ENCODE measurements at regions not wholly inside any gene's neighbourhood (a gene's known extent, or its start where the extent isn't known, plus 50 kb on each side); places are given as distances from the start of the nearest gene placed in this dataset.

GRCh38 chr20:22801528-22801927, 217.2 kb upstream of the FOXA2 start:
- TF ChIP-seq ELF4 (IDR thresholded peaks at IDR 0.05) (no peak), HDGF (IDR thresholded peaks at IDR 0.05; ENCODE audit: borderline replicate concordance) (no peak), PKNOX1 (IDR thresholded peaks at IDR 0.05) (no peak), ZNF384 (IDR thresholded peaks at IDR 0.05) (no peak), FOXK2 (IDR thresholded peaks at IDR 0.05) (no peak), BHLHE40 (IDR thresholded peaks at IDR 0.05; ENCODE audit: borderline replicate concordance) (no peak), SUZ12 (IDR thresholded peaks at IDR 0.05) (no peak), NFRKB (IDR thresholded peaks at IDR 0.05) (no peak), SP1 (IDR thresholded peaks at IDR 0.05) (no peak), FOXA1 (IDR thresholded peaks at IDR 0.05) (no peak), ARNT (IDR thresholded peaks at IDR 0.05) (no peak), TARDBP (IDR thresholded peaks at IDR 0.05) (no peak), LEF1 (IDR thresholded peaks at IDR 0.05; ENCODE audit: borderline replicate concordance) (no peak)

Data from HEK293T (cell line).